Thyroid gland (tissue), 4 donors: ENCODE measurements at regions not wholly inside any gene's neighbourhood (a gene's known extent, or its start where the extent isn't known, plus 50 kb on each side); places are given as distances from the start of the nearest gene placed in this dataset.

Experiments used
- CTCF ChIP-seq, 6 experiments: fragments of 200-600 bp in 3 of 6; fragments of 450-650 bp in 3 of 6; sonication (generic) in 3 of 6; IDR thresholded peaks; one replicate each; pipeline ENCODE4 v1.5.1; 2016 to 2019; ENCODE audit warnings: antibody characterized with exemption in 6 of 6, mild to moderate bottlenecking in 2 of 6, inconsistent platforms in 1 of 6, moderate library complexity in 1 of 6
- POLR2A ChIP-seq, 2 donors: fragments of 450-650 bp; IDR thresholded peaks; one replicate each; pipeline ENCODE4 v1.6.1; 2017; ENCODE audit warnings: antibody characterized with exemption in 2 of 2, mild to moderate bottlenecking in 2 of 2, moderate library complexity in 1 of 2

- no peak for TF ChIP-seq CTCF (IDR thresholded peaks at IDR 0.05)
- no peak for TF ChIP-seq POLR2A (IDR thresholded peaks at IDR 0.05)
Measured at GRCh38 chr12:127435439-127435838, 831.5 kb upstream of the TMEM132C start.
